NCI-H2171 (cell line): ENCODE measurements at regions not wholly inside any gene's neighbourhood (a gene's known extent, or its start where the extent isn't known, plus 50 kb on each side); places are given as distances from the start of the nearest gene placed in this dataset.
A peak's percentile ranks its signal among the peaks of the same experiment; 100 is the strongest.
"Not testable (repeated sequence)": the region's sequence is repeated elsewhere in the genome, so short reads cannot be mapped to it uniquely, and the experiment has no call there.

Source experiments
- DNase-seq: peaks from one replicate; lab custom pipeline; 2025; lab: John Stamatoyannopoulos, UW

- DNase-seq, result no peak
These were observed 111.4 kb upstream of the ZNF184 start for GRCh38 chr6:27584326-27584725.

- peak; percentile 7 for DNase-seq
These were observed 110.2 kb upstream of the ZNF184 start for GRCh38 chr6:27582928-27583725.

- DNase-seq, result no peak
These were observed 107.1 kb upstream of the ZNF184 start for GRCh38 chr6:27579973-27580372.

GRCh38 chr6:27577922-27578321 is 105.0 kb upstream of the ZNF184 start:
- DNase-seq, result no peak

GRCh38 chr6:27575594-27576361 is 102.9 kb upstream of the ZNF184 start:
- DNase-seq, result no peak

GRCh38 chr6:27568226-27568897 is 95.5 kb upstream of the ZNF184 start:
- DNase-seq, result no peak

GRCh38 chr6:27565839-27566779 is 93.2 kb upstream of the ZNF184 start:
- DNase-seq, result no peak

GRCh38 chr6:27562027-27562410 is 89.1 kb upstream of the ZNF184 start:
- no peak for DNase-seq

- DNase-seq, result no peak
These were observed 85.3 kb upstream of the ZNF184 start for GRCh38 chr6:27558028-27558724.

GRCh38 chr6:27556406-27556805 is 83.5 kb upstream of the ZNF184 start:
- DNase-seq, result no peak

GRCh38 chr6:27553123-27553904 is 80.4 kb upstream of the ZNF184 start:
- no peak for DNase-seq

- no peak for DNase-seq
These were observed 78.7 kb upstream of the ZNF184 start for GRCh38 chr6:27551607-27552006.

- DNase-seq, result no peak
These were observed 77.8 kb upstream of the ZNF184 start for GRCh38 chr6:27550692-27551091.

- not testable (repeated sequence) for DNase-seq
These were observed 76.3 kb upstream of the ZNF184 start for GRCh38 chr6:27549241-27549598.

- DNase-seq, result no peak
These were observed 74.5 kb upstream of the ZNF184 start for GRCh38 chr6:27547157-27548075.

GRCh38 chr6:27546522-27546921 is 73.6 kb upstream of the ZNF184 start:
- no peak for DNase-seq

- DNase-seq, result no peak
These were observed 72.6 kb upstream of the ZNF184 start for GRCh38 chr6:27545271-27546046.

- DNase-seq, result no peak
These were observed 71.8 kb upstream of the ZNF184 start for GRCh38 chr6:27544612-27545260.
